Liver (tissue), 8 donors: ENCODE measurements at regions not wholly inside any gene's neighbourhood (a gene's known extent, or its start where the extent isn't known, plus 50 kb on each side); places are given as distances from the start of the nearest gene placed in this dataset.
A peak's percentile ranks its signal among the peaks of the same experiment; 100 is the strongest.
"Not testable (repeated sequence)": the region's sequence is repeated elsewhere in the genome, so short reads cannot be mapped to it uniquely, and the experiment has no call there.

ENCODE experiments used
- DNase-seq: peaks from one replicate; pipeline ENCODE4 v3.0.0-alpha.2; 2017; ENCODE audit warnings: low spot score
- H3K27ac ChIP-seq, 2 donors: one replicate each; pipeline ENCODE4 v1.7.0; 2013; ENCODE audit warnings: inconsistent platforms in 2 of 2, low read length in 2 of 2, control low read depth in 1 of 2, low read depth in 1 of 2, mild to moderate bottlenecking in 1 of 2
- H3K27me3 ChIP-seq, 4 donors: one replicate each; pipeline versions ENCODE4 v1.6.1 to v1.7.0; 2013; ENCODE audit warnings: low read length in 3 of 4, inconsistent platforms in 1 of 4, mild to moderate bottlenecking in 1 of 4, moderate library complexity in 1 of 4; ENCODE audit not compliant: control insufficient read depth in 4 of 4, insufficient read depth in 4 of 4
- H3K36me3 ChIP-seq, 4 donors: one replicate each; pipeline versions ENCODE4 v1.6.1 to v1.7.0; 2013; ENCODE audit warnings: low read length in 3 of 4, mild to moderate bottlenecking in 3 of 4, low read depth in 1 of 4, moderate library complexity in 1 of 4; ENCODE audit not compliant: control insufficient read depth in 4 of 4, insufficient read depth in 3 of 4
- H3K4me1 ChIP-seq, 4 donors: one replicate each; pipeline versions ENCODE4 v1.6.1 to v1.7.0; 2013; ENCODE audit warnings: low read length in 3 of 4, mild to moderate bottlenecking in 3 of 4, moderate library complexity in 1 of 4; ENCODE audit not compliant: control insufficient read depth in 4 of 4, insufficient read depth in 4 of 4
- H3K4me3 ChIP-seq, 3 donors: one replicate each; pipeline versions ENCODE4 v1.6.1 to v1.7.0; 2013; ENCODE audit warnings: low read length in 3 of 3, control low read depth in 1 of 3, low read depth in 1 of 3, mild to moderate bottlenecking in 1 of 3
- H3K9ac ChIP-seq, 2 donors: one replicate each; pipeline ENCODE4 v1.7.0; 2013; ENCODE audit warnings: low read length in 2 of 2, mild to moderate bottlenecking in 2 of 2, moderate library complexity in 2 of 2, control low read depth in 1 of 2, low read depth in 1 of 2
- H3K9me3 ChIP-seq, 4 donors: one replicate each; pipeline versions ENCODE4 v1.6.1 to v1.7.0; 2013; ENCODE audit warnings: low read length in 3 of 4; ENCODE audit not compliant: control insufficient read depth in 4 of 4
- CTCF ChIP-seq: fragments of 150-350 bp; IDR thresholded peaks from 2 replicates; pipeline ENCODE4 v1.5.1; 2017; ENCODE audit warnings: improper control_type of control experiment, low read depth, low read length; ENCODE audit not compliant: missing input control
- FOXA1 ChIP-seq: IDR thresholded peaks from 2 replicates; pipeline ENCODE4 v1.6.1; 2016; ENCODE audit warnings: antibody characterized with exemption
- GABPA ChIP-seq, 2 donors: IDR thresholded peaks in 1 of 2; conservative IDR thresholded peaks in 1 of 2; 2 replicates each; pipeline ENCODE4 v1.6.1; 2016; ENCODE audit warnings: antibody characterized with exemption in 2 of 2, mild to moderate bottlenecking in 1 of 2, moderate library complexity in 1 of 2
- HNF4G ChIP-seq: IDR thresholded peaks from 2 replicates; pipeline ENCODE4 v1.6.1; 2016; ENCODE audit warnings: antibody characterized with exemption
- NR2F2 ChIP-seq: IDR thresholded peaks from 2 replicates; pipeline ENCODE4 v1.6.1; 2016; ENCODE audit warnings: antibody characterized with exemption
- RAD21 ChIP-seq, 2 donors: IDR thresholded peaks; 2 replicates each; pipeline ENCODE4 v1.6.1; 2016; ENCODE audit warnings: antibody characterized with exemption in 2 of 2, mild to moderate bottlenecking in 2 of 2
- WGBS: extraction: QIAGEN DNeasy Blood & Tissue Kit; methylation state at CpG from one replicate; pipeline ENCODE4 v1.1.7; 2013; 5-methylcytosine and 5-hydroxymethylcytosine counted together
- TF ChIP-seq, protein P1 (sequence below): IDR thresholded peaks from 2 replicates; pipeline ENCODE4 v1.6.1; 2016; ENCODE audit warnings: antibody characterized with exemption
- donor health status: healthy.
- donor health status: healthy.
- donor health status: healthy.
- donor health status: healthy.
- donor health status: healthy.

GRCh38 chr5:50501491-50502228 is 60.6 kb upstream of the EMB start:
- no peak overlapping the region for H3K27ac ChIP-seq
- WGBS: 38% methylated on average over 2 of the region's 2 CpGs
- peaks cover 0 to 2% (median 0%) of the 10 kb centered on the region in 4 donors for H3K27me3 ChIP-seq
- no peaks in the 10 kb centered on the region for H3K9me3 ChIP-seq
- TF ChIP-seq GABPA (IDR thresholded peaks at IDR 0.05 in 1 of 2, conservative IDR thresholded peaks at IDR 0.05 in 1 of 2) (no peak), CTCF (no peak), HNF4G (no peak), FOXA1 (no peak), NR2F2 (no peak)
- TF ChIP-seq, protein P1, sequence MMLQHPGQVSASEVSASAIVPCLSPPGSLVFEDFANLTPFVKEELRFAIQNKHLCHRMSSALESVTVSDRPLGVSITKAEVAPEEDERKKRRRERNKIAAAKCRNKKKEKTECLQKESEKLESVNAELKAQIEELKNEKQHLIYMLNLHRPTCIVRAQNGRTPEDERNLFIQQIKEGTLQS: no peak
- no peak overlapping the region for H3K9ac ChIP-seq
- no peak for DNase-seq
- H3K36me3 ChIP-seq: no peaks in the 10 kb centered on the region
- no peak overlapping the region for H3K4me3 ChIP-seq
- no peaks in the 10 kb centered on the region for H3K4me1 ChIP-seq

DNA sequence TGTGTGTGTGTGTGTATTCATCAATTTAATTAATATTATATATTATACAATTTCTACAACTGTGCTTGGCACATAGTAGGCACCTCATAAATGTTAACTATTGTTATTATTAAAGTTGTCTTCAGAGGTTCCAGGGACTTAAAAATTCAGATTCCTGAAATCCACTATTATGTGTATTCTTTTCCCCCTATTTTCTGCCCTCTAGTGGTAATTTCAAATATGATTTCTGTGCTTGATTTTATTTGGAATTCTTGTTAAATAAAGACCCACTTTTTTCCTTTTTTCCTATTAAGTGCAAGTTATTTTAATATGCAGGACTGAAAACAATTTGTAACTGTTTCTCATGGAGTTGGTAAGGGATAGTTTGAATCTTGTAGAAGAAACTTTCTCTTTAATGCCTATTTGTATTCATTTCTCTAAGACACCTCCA is 72.0 kb upstream of the EMB start:
- not testable (repeated sequence) for H3K9me3 ChIP-seq, H3K4me1 ChIP-seq, H3K9ac ChIP-seq, DNase-seq, H3K27me3 ChIP-seq, H3K4me3 ChIP-seq, H3K36me3 ChIP-seq, H3K27ac ChIP-seq
- peak; percentile 24 for TF ChIP-seq CTCF
- peak; percentile 35 to 46 for TF ChIP-seq RAD21 (IDR thresholded peaks at IDR 0.05)

- not testable (repeated sequence) for H3K4me3 ChIP-seq, H3K9ac ChIP-seq, DNase-seq, H3K27me3 ChIP-seq, H3K9me3 ChIP-seq, H3K36me3 ChIP-seq, H3K4me1 ChIP-seq, H3K27ac ChIP-seq
Observed at GRCh38 chr5:50521060-50521459, 80.0 kb upstream of the EMB start.

DNA sequence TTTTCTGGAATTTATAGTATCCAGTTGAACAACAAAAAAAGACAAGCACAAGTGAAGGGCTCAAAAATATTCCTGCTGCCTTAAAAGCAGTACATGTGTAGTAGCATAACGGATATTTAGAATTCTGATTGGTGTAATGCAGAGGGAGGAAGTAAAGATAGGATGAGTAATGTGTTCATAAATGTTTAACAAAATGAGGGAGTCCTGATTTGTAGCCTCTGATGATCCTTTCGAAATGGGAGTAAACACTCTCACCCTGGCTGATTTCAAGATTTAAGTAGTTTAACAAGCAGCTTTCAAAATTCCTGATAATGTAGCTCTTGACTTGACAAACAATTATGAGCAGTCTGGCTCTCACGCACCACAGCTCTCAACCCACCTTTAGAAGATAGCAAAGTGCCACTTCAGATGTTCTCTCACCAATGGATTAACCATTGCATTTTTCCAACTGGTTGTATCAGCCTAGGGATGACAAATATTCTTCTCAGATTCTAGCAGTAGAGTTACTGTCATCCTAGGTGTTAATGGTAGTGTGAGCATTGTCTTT is 86.5 kb upstream of the EMB start:
- not testable (repeated sequence) for H3K27me3 ChIP-seq, H3K9me3 ChIP-seq, H3K36me3 ChIP-seq, H3K27ac ChIP-seq, H3K9ac ChIP-seq, H3K4me1 ChIP-seq, DNase-seq, H3K4me3 ChIP-seq
- 64% methylated on average over 3 of the region's 3 CpGs for WGBS
